ENCODE measurements at regions not wholly inside any gene's neighbourhood (a gene's known extent, or its start where the extent isn't known, plus 50 kb on each side); places are given as distances from the start of the nearest gene placed in this dataset.

DNA sequence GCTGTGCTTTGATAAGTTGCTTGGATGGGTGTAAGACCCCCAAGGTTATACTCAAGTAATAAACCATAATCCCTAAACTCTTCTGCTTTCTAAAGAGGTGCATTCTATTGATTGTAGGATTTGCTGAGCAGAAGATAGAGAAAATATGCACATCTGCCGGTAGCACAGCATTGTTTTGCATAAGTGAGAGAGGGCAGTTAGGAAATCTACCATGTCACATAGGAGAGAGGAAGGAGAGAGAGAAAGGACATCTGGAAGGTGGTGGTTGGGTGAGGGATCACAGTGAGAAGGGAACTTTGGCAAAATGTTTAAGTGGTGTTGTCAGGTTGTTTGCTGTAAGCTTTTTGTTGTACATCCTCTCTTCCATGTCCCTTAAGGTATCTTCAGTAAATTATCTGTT, 73.6 kb upstream of the BDNF start:
- ChIA-PET POLR2A (no interaction called here), CTCF (no interaction called here), RAD21 (ENCODE audit: low non-redundant PET in 1 of 2, low total read pairs in 2 of 2, uncharacterized antibody in 2 of 2, unreplicated experiment in 2 of 2) (no interaction called here)
- Histone ChIP-seq H3K27ac (ENCODE audit: low read depth, low read length) (no peak overlapping the region), H3K9me2 (ENCODE audit: insufficient read depth) (no peaks in the 10 kb centered on the region), H3K9ac (ENCODE audit: low read length) (no peak overlapping the region), H3K4me1 (ENCODE audit: control insufficient read depth in 1 of 2, insufficient read depth in 2 of 2, low read length in 2 of 2) (peaks cover 32 to 41% of the 10 kb centered on the region in 2 experiments), H3K36me3 (ENCODE audit: control insufficient read depth in 1 of 2, insufficient read depth in 2 of 2, low read length in 2 of 2) (no peaks in the 10 kb centered on the region), H3K79me2 (ENCODE audit: insufficient read depth, low read length) (no peaks in the 10 kb centered on the region), H3K4me3 (replicated peaks in 1 of 2; ENCODE audit: low read depth in 1 of 2, low read length in 2 of 2) (no peak overlapping the region), H3K27me3 (ENCODE audit: insufficient read depth, low read length) (no peaks in the 10 kb centered on the region), H3K9me3 (ENCODE audit: control insufficient read depth in 1 of 2, insufficient read depth in 1 of 2, low read depth in 1 of 2, low read length in 2 of 2) (no peaks in the 10 kb centered on the region), H3K4me2 (ENCODE audit: low read length) (no peak overlapping the region), H4K20me1 (ENCODE audit: insufficient read depth) (no peaks in the 10 kb centered on the region), H2AFZ (ENCODE audit: low read depth, low read length, poor library complexity, severe bottlenecking) (no peak overlapping the region)
- DNase-seq (ENCODE audit: low read depth, low spot score): no peak
- ATAC-seq: no peak
- intact Hi-C loops (cut with micrococcal nuclease): no loop called here
- TF ChIP-seq, protein P1, sequence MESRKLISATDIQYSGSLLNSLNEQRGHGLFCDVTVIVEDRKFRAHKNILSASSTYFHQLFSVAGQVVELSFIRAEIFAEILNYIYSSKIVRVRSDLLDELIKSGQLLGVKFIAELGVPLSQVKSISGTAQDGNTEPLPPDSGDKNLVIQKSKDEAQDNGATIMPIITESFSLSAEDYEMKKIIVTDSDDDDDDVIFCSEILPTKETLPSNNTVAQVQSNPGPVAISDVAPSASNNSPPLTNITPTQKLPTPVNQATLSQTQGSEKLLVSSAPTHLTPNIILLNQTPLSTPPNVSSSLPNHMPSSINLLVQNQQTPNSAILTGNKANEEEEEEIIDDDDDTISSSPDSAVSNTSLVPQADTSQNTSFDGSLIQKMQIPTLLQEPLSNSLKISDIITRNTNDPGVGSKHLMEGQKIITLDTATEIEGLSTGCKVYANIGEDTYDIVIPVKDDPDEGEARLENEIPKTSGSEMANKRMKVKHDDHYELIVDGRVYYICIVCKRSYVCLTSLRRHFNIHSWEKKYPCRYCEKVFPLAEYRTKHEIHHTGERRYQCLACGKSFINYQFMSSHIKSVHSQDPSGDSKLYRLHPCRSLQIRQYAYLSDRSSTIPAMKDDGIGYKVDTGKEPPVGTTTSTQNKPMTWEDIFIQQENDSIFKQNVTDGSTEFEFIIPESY (IDR thresholded peaks at IDR 0.05; ENCODE audit: extremely low read depth, insufficient replicate concordance, low read length): no peak
- TF ChIP-seq SRF (IDR thresholded peaks at IDR 0.05; ENCODE audit: low read depth) (no peak), ZFX (IDR thresholded peaks at IDR 0.05) (no peak), ZNF274 (IDR thresholded peaks at IDR 0.05; ENCODE audit: low read depth, low read length) (no peak), CEBPB (IDR thresholded peaks at IDR 0.05; ENCODE audit: low read depth) (no peak), EGR1 (IDR thresholded peaks at IDR 0.05; ENCODE audit: low read depth) (no peak), JUND (IDR thresholded peaks at IDR 0.05) (no peak), FOSL1 (IDR thresholded peaks at IDR 0.05; ENCODE audit: low read depth) (no peak), YY1 (IDR thresholded peaks at IDR 0.05; ENCODE audit: extremely low read depth, insufficient replicate concordance, low read depth, low read length) (no peak), SP1 (IDR thresholded peaks at IDR 0.05; ENCODE audit: low read depth) (no peak), SIN3A (IDR thresholded peaks at IDR 0.05; ENCODE audit: low read depth) (no peak)
- TF ChIP-seq, protein P2, sequence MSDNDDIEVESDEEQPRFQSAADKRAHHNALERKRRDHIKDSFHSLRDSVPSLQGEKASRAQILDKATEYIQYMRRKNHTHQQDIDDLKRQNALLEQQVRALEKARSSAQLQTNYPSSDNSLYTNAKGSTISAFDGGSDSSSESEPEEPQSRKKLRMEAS (IDR thresholded peaks at IDR 0.05): no peak
- TF ChIP-seq, protein P3, sequence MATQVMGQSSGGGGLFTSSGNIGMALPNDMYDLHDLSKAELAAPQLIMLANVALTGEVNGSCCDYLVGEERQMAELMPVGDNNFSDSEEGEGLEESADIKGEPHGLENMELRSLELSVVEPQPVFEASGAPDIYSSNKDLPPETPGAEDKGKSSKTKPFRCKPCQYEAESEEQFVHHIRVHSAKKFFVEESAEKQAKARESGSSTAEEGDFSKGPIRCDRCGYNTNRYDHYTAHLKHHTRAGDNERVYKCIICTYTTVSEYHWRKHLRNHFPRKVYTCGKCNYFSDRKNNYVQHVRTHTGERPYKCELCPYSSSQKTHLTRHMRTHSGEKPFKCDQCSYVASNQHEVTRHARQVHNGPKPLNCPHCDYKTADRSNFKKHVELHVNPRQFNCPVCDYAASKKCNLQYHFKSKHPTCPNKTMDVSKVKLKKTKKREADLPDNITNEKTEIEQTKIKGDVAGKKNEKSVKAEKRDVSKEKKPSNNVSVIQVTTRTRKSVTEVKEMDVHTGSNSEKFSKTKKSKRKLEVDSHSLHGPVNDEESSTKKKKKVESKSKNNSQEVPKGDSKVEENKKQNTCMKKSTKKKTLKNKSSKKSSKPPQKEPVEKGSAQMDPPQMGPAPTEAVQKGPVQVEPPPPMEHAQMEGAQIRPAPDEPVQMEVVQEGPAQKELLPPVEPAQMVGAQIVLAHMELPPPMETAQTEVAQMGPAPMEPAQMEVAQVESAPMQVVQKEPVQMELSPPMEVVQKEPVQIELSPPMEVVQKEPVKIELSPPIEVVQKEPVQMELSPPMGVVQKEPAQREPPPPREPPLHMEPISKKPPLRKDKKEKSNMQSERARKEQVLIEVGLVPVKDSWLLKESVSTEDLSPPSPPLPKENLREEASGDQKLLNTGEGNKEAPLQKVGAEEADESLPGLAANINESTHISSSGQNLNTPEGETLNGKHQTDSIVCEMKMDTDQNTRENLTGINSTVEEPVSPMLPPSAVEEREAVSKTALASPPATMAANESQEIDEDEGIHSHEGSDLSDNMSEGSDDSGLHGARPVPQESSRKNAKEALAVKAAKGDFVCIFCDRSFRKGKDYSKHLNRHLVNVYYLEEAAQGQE (IDR thresholded peaks at IDR 0.05; ENCODE audit: low read depth): no peak
- TF ChIP-seq, protein P4, sequence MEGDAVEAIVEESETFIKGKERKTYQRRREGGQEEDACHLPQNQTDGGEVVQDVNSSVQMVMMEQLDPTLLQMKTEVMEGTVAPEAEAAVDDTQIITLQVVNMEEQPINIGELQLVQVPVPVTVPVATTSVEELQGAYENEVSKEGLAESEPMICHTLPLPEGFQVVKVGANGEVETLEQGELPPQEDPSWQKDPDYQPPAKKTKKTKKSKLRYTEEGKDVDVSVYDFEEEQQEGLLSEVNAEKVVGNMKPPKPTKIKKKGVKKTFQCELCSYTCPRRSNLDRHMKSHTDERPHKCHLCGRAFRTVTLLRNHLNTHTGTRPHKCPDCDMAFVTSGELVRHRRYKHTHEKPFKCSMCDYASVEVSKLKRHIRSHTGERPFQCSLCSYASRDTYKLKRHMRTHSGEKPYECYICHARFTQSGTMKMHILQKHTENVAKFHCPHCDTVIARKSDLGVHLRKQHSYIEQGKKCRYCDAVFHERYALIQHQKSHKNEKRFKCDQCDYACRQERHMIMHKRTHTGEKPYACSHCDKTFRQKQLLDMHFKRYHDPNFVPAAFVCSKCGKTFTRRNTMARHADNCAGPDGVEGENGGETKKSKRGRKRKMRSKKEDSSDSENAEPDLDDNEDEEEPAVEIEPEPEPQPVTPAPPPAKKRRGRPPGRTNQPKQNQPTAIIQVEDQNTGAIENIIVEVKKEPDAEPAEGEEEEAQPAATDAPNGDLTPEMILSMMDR (IDR thresholded peaks at IDR 0.05 in 2 of 3, conservative IDR thresholded peaks at IDR 0.05 in 1 of 3; ENCODE audit: borderline replicate concordance in 1 of 3, insufficient read depth in 1 of 3, low read depth in 2 of 3, low read length in 2 of 3): no peak
- TF ChIP-seq, protein P5, sequence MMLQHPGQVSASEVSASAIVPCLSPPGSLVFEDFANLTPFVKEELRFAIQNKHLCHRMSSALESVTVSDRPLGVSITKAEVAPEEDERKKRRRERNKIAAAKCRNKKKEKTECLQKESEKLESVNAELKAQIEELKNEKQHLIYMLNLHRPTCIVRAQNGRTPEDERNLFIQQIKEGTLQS (IDR thresholded peaks at IDR 0.05): no peak
- no TSS peak for BruUV-seq (replicated peaks)
